NB4 (cell line): ENCODE measurements at regions not wholly inside any gene's neighbourhood (a gene's known extent, or its start where the extent isn't known, plus 50 kb on each side); places are given as distances from the start of the nearest gene placed in this dataset.

Experiments
- TF ChIP-seq, protein P1 (sequence below): IDR thresholded peaks from 2 replicates; pipeline ENCODE4 v1.6.1; 2011; ENCODE audit warnings: low read depth, low read length
- TF ChIP-seq, protein P2 (sequence below): IDR thresholded peaks from one replicate; pipeline ENCODE4 v1.5.1; 2012; ENCODE audit warnings: low read depth, low read length

DNA sequence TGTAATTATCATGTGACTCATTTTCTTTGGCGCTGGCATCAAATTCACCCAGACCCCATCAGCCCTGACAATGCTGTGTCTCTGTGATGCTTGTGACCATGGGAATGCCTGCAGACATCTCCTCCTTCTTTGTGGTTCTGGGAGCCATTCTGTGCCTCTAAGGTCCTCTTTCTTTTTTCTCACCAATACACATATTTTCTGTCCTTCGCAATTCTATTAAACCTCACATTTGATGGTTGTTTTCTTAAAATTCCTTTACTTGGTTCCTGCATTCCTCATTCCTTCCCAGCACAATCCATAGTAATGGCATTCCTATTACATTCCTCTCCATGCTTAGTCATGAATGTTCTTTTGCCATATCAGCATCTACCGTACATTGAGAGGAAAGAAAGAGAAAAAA is 375.3 kb downstream of the PIK3C3 start:
- TF ChIP-seq, protein P1, sequence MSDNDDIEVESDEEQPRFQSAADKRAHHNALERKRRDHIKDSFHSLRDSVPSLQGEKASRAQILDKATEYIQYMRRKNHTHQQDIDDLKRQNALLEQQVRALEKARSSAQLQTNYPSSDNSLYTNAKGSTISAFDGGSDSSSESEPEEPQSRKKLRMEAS = no peak
- TF ChIP-seq, protein P2, sequence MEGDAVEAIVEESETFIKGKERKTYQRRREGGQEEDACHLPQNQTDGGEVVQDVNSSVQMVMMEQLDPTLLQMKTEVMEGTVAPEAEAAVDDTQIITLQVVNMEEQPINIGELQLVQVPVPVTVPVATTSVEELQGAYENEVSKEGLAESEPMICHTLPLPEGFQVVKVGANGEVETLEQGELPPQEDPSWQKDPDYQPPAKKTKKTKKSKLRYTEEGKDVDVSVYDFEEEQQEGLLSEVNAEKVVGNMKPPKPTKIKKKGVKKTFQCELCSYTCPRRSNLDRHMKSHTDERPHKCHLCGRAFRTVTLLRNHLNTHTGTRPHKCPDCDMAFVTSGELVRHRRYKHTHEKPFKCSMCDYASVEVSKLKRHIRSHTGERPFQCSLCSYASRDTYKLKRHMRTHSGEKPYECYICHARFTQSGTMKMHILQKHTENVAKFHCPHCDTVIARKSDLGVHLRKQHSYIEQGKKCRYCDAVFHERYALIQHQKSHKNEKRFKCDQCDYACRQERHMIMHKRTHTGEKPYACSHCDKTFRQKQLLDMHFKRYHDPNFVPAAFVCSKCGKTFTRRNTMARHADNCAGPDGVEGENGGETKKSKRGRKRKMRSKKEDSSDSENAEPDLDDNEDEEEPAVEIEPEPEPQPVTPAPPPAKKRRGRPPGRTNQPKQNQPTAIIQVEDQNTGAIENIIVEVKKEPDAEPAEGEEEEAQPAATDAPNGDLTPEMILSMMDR = no peak
